Left renal pelvis (tissue), 4 donors: ENCODE measurements at regions not wholly inside any gene's neighbourhood (a gene's known extent, or its start where the extent isn't known, plus 50 kb on each side); places are given as distances from the start of the nearest gene placed in this dataset.

ENCODE experiments used
- DNase-seq, 4 donors: peaks; one replicate each; pipeline ENCODE4 v3.0.0-alpha.2; 2013; ENCODE audit warnings: low read depth in 4 of 4, low spot score in 3 of 4

- no peak for DNase-seq
These were observed 407.3 kb upstream of the ADARB2 start for GRCh38 chr10:2144584-2144983.

- DNase-seq: no peak
These were observed 406.0 kb upstream of the ADARB2 start for GRCh38 chr10:2143213-2143835.

GRCh38 chr10:2139746-2140145, 402.4 kb upstream of the ADARB2 start:
- no peak for DNase-seq

- DNase-seq: no peak
These were observed 400.3 kb upstream of the ADARB2 start for GRCh38 chr10:2137549-2138174.

- no peak for DNase-seq
These were observed 393.5 kb upstream of the ADARB2 start for GRCh38 chr10:2130705-2131305.

GRCh38 chr10:2128991-2129390, 391.7 kb upstream of the ADARB2 start:
- no peak for DNase-seq

GRCh38 chr10:2124135-2124534, 386.8 kb upstream of the ADARB2 start:
- no peak for DNase-seq

- DNase-seq: no peak
These were observed 385.3 kb upstream of the ADARB2 start for GRCh38 chr10:2122431-2123124.

- no peak for DNase-seq
These were observed 384.6 kb upstream of the ADARB2 start for GRCh38 chr10:2121929-2122328.

GRCh38 chr10:2121315-2121714, 384.0 kb upstream of the ADARB2 start:
- no peak for DNase-seq

GRCh38 chr10:2120746-2121145, 383.4 kb upstream of the ADARB2 start:
- DNase-seq: no peak

- DNase-seq: no peak
These were observed 382.0 kb upstream of the ADARB2 start for GRCh38 chr10:2119316-2119715.

- DNase-seq: no peak
These were observed 380.9 kb upstream of the ADARB2 start for GRCh38 chr10:2118201-2118600.

- DNase-seq: no peak
These were observed 380.3 kb upstream of the ADARB2 start for GRCh38 chr10:2117641-2118040.

GRCh38 chr10:2111965-2112364, 374.6 kb upstream of the ADARB2 start:
- DNase-seq: peak in 3 of 4 donors; percentile 18 to 25 (median 18)

- DNase-seq: no peak
These were observed 371.2 kb upstream of the ADARB2 start for GRCh38 chr10:2108496-2108895.

- no peak for DNase-seq
These were observed 369.3 kb upstream of the ADARB2 start for GRCh38 chr10:2106641-2107040.

- no peak for DNase-seq
These were observed 362.0 kb upstream of the ADARB2 start for GRCh38 chr10:2099321-2099720.

- no peak for DNase-seq
These were observed 360.6 kb upstream of the ADARB2 start for GRCh38 chr10:2097937-2098336.

GRCh38 chr10:2094171-2094570, 356.8 kb upstream of the ADARB2 start:
- DNase-seq: no peak

- no peak for DNase-seq
These were observed 346.3 kb upstream of the ADARB2 start for GRCh38 chr10:2083591-2083990.

- peak in 1 of 4 donors; percentile 6 for DNase-seq
These were observed 344.2 kb upstream of the ADARB2 start for GRCh38 chr10:2081501-2081900.
